Neuronal stem cell (in vitro differentiated cells): ENCODE measurements at regions not wholly inside any gene's neighbourhood (a gene's known extent, or its start where the extent isn't known, plus 50 kb on each side); places are given as distances from the start of the nearest gene placed in this dataset.
A peak's percentile ranks its signal among the peaks of the same experiment; 100 is the strongest.

Experiments used
- DNase-seq: peaks from one replicate; pipeline ENCODE4 v3.0.0-alpha.2; 2013; ENCODE audit warnings: low spot score
- H2AFZ ChIP-seq: one replicate; pipeline ENCODE4 v1.6.1; 2013; ENCODE audit warnings: mild to moderate bottlenecking, low read length, inconsistent platforms
- H2AK5ac ChIP-seq: 2 replicates; pipeline ENCODE4 v1.6.1; 2013; ENCODE audit warnings: low read depth, mild to moderate bottlenecking, inconsistent platforms, low read length, moderate library complexity, mixed read lengths
- H2BK120ac ChIP-seq: 2 replicates; pipeline ENCODE4 v1.6.1; 2013; ENCODE audit warnings: low read depth, mild to moderate bottlenecking, inconsistent platforms, low read length, moderate library complexity, mixed read lengths
- H2BK12ac ChIP-seq: one replicate; pipeline ENCODE4 v1.6.1; 2013; ENCODE audit warnings: low read length, inconsistent platforms
- H2BK15ac ChIP-seq: 2 replicates; pipeline ENCODE4 v1.6.1; 2013; ENCODE audit warnings: mild to moderate bottlenecking, low read length, inconsistent platforms, mixed read lengths
- H2BK5ac ChIP-seq: one replicate; pipeline ENCODE4 v1.6.1; 2013; ENCODE audit warnings: inconsistent platforms, mild to moderate bottlenecking, low read length, moderate library complexity
- H3K14ac ChIP-seq: one replicate; pipeline ENCODE4 v1.6.1; 2013; ENCODE audit warnings: low read length, inconsistent platforms
- H3K18ac ChIP-seq: 2 replicates; pipeline ENCODE4 v1.6.1; 2013; ENCODE audit warnings: low read length, inconsistent platforms
- H3K23ac ChIP-seq: 2 replicates; pipeline ENCODE4 v1.6.1; 2013; ENCODE audit warnings: low read depth, mild to moderate bottlenecking, mixed read lengths, low read length, inconsistent platforms; ENCODE audit not compliant: poor library complexity
- H3K27ac ChIP-seq: replicated peaks from 3 replicates; pipeline ENCODE4 v1.5.1; 2013; ENCODE audit warnings: low read length, inconsistent platforms
- H3K27me3 ChIP-seq, 3 experiments: 2 replicates each; pipeline ENCODE4 v1.6.1; 2013; ENCODE audit warnings: low read length in 3 of 3, mild to moderate bottlenecking in 2 of 3, inconsistent platforms in 1 of 3, low read depth in 1 of 3, mixed read lengths in 1 of 3, moderate library complexity in 1 of 3; ENCODE audit not compliant: control insufficient read depth in 3 of 3, insufficient read depth in 3 of 3
- H3K36me3 ChIP-seq, 2 donors: replicated peaks in 1 of 2; 2 replicates each; pipeline ENCODE4 v1.6.1; 2013; ENCODE audit warnings: low read length in 2 of 2; ENCODE audit not compliant: control insufficient read depth in 2 of 2, insufficient read depth in 2 of 2
- H3K4ac ChIP-seq: 2 replicates; pipeline ENCODE4 v1.6.1; 2013; ENCODE audit warnings: inconsistent platforms, mild to moderate bottlenecking, low read length, moderate library complexity
- H3K4me1 ChIP-seq, 2 donors: 1 replicate in 1 of 2; 2 replicates in 1 of 2; pipeline ENCODE4 v1.6.1; 2013; ENCODE audit warnings: low read length in 2 of 2, low read depth in 1 of 2; ENCODE audit not compliant: control insufficient read depth in 2 of 2, insufficient read depth in 1 of 2
- H3K4me2 ChIP-seq: one replicate; pipeline ENCODE4 v1.6.1; 2013; ENCODE audit warnings: mild to moderate bottlenecking, low read length, inconsistent platforms; ENCODE audit not compliant: insufficient read depth, poor library complexity, severe bottlenecking
- H3K4me3 ChIP-seq, 2 donors: 2 replicates each; pipeline ENCODE4 v1.5.1; 2013; ENCODE audit warnings: low read length in 2 of 2, mild to moderate bottlenecking in 2 of 2, inconsistent platforms in 1 of 2, moderate library complexity in 1 of 2
- H3K79me1 ChIP-seq: one replicate; pipeline ENCODE4 v1.6.1; 2013; ENCODE audit warnings: low read depth, mild to moderate bottlenecking, inconsistent platforms, low read length, moderate library complexity
- H3K9ac ChIP-seq: one replicate; pipeline ENCODE4 v1.6.1; 2013; ENCODE audit warnings: mild to moderate bottlenecking, low read depth, low read length, inconsistent platforms; ENCODE audit not compliant: poor library complexity
- H3K9me3 ChIP-seq, 2 donors: replicated peaks in 1 of 2; 2 replicates each; pipeline versions ENCODE3 to v1.6.1; 2013; ENCODE audit warnings: low read length in 2 of 2, mild to moderate bottlenecking in 2 of 2, inconsistent platforms in 1 of 2, low read depth in 1 of 2, mixed read lengths in 1 of 2, moderate library complexity in 1 of 2; ENCODE audit not compliant: control insufficient read depth in 2 of 2, insufficient read depth in 1 of 2
- H4K8ac ChIP-seq: one replicate; pipeline ENCODE4 v1.6.1; 2013; ENCODE audit warnings: low read depth, mild to moderate bottlenecking, inconsistent platforms, low read length, moderate library complexity
- H4K91ac ChIP-seq: one replicate; pipeline ENCODE4 v1.6.1; 2013; ENCODE audit warnings: low read length, low read depth, mild to moderate bottlenecking, inconsistent platforms; ENCODE audit not compliant: poor library complexity
- WGBS, 2 donors: extraction: QIAGEN DNeasy Blood & Tissue Kit; methylation state at CpG; one replicate each; pipeline ENCODE4 v1.1.7; 2013; ENCODE audit warnings: missing lambda C conversion rate in 2 of 2, mixed read lengths in 1 of 2; ENCODE audit not compliant: insufficient read length in 2 of 2, insufficient replicate concordance in 1 of 2; ENCODE audit errors: extremely low coverage in 2 of 2; 5-methylcytosine and 5-hydroxymethylcytosine counted together

DNA sequence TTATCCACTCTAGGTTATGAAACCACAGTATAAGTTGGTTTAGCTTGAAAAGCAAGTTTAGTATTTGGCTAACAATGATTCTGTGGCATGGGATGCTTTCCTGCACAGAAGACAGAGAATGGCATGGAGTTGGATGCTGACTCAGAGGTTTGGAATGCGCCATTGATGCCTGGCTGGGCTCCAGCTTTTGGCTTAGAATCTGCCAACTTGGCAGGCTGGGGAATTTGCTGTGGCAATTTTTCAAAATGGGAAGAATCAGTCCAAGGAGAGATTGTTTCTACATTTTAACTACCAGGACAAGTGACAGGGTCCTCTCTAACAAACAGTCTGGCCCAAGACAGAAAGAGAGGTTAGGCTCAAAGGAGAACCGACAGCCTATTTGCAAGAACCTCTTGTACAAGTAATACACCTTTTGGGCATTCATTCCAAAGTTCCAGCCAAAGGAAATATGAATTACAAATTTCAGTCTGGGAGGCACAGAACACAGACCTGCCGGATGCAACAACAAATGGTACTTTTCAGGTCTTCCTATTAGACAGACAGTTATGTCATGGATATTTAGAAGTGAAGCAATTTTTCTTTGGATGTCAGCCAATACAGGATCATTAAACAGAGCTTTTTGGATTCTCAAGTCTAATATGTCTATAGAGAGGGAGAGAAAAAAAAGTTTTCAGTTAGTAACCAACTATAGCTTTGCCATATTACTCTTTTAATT is 1027.7 kb downstream of the TMEM182 start:
- H3K27ac ChIP-seq, result peak overlapping the region; percentile 90
- WGBS, 2 donors, result no CpG with 5 or more reads among the region's 3 CpGs
- peak overlapping the region; percentile 37 for H2AFZ ChIP-seq
- no peak overlapping the region for H3K14ac ChIP-seq
- H3K36me3 ChIP-seq, result no peaks in the 10 kb centered on the region
- no peak overlapping the region for H4K91ac ChIP-seq
- H2BK120ac ChIP-seq, result no peak overlapping the region
- H3K4me1 ChIP-seq, result peaks cover 9 to 26% of the 10 kb centered on the region in 2 donors
- no peak overlapping the region for H3K18ac ChIP-seq
- H2BK15ac ChIP-seq, result no peak overlapping the region
- H4K8ac ChIP-seq, result no peak overlapping the region
- no peak overlapping the region for H3K4me3 ChIP-seq
- no peak overlapping the region for H3K23ac ChIP-seq
- H2AK5ac ChIP-seq, result no peak overlapping the region
- no peak overlapping the region for H2BK12ac ChIP-seq
- H3K4me2 ChIP-seq, result no peak overlapping the region
- H3K27me3 ChIP-seq, result no peaks in the 10 kb centered on the region
- no peak overlapping the region for H2BK5ac ChIP-seq
- no peak overlapping the region for H3K9ac ChIP-seq
- H3K79me1 ChIP-seq, result no peaks in the 10 kb centered on the region
- peak; percentile 88 for DNase-seq
- H3K4ac ChIP-seq, result no peak overlapping the region
- peaks cover 7 to 16% of the 10 kb centered on the region in 2 donors for H3K9me3 ChIP-seq

DNA sequence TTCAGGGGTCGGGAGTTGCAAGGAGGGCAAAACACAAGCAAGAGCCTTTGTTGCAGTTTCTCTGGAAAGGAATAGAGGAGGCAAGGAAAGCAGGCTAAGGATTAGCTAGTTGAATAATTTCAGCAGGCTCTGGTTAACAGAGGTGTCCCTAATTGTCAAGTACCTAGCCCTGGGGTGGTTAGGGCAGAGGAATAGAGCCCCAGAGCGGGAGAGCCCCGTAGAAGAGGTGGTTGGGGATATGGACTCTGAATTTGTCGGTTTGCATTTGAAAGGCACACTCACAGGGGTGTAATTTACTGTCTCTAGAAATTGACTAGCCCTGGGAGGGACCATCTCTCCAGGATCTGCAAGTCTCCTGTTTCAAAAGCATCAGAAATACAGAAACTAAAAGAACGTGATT is 1030.2 kb downstream of the TMEM182 start:
- Histone ChIP-seq H4K91ac (no peak overlapping the region), H3K36me3 (no peaks in the 10 kb centered on the region), H3K18ac (no peak overlapping the region), H3K4ac (no peak overlapping the region), H3K4me1 (peaks cover 5 to 16% of the 10 kb centered on the region in 2 donors), H2BK120ac (no peak overlapping the region), H2AFZ (no peak overlapping the region), H3K79me1 (no peaks in the 10 kb centered on the region), H3K9ac (no peak overlapping the region), H3K27ac (peak overlapping the region; percentile 30), H2BK15ac (no peak overlapping the region), H3K9me3 (peaks cover 9 to 16% of the 10 kb centered on the region in 2 donors), H2AK5ac (no peak overlapping the region), H2BK5ac (no peak overlapping the region), H3K4me3 (no peak overlapping the region), H3K23ac (no peak overlapping the region), H2BK12ac (no peak overlapping the region), H3K14ac (no peak overlapping the region), H3K4me2 (no peak overlapping the region), H3K27me3 (no peaks in the 10 kb centered on the region), H4K8ac (no peak overlapping the region)
- WGBS, 2 donors, result no CpG with 5 or more reads among the region's 5 CpGs
- no peak for DNase-seq

DNA sequence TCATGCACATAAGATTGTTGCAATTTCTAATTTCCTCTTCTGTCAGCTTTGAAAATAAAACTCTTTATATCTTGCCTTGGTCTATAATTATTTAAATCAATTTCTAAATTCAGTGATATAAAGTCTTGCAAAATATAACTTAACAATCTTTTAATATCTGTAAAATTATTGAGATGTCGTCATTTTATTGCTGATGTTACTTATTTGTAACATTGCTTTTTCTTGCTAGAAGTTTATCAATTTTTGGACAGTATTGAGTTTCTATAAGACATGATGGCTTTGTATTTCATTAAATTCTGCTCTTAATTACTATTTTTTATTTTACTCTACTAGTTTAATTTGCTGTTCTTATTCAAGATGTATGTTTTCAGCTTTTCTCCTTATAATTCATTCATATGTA is 1036.5 kb downstream of the TMEM182 start:
- Histone ChIP-seq H2BK15ac (no peak overlapping the region), H3K18ac (no peak overlapping the region), H3K4me3 (no peak overlapping the region), H3K36me3 (peaks cover 0 to 2% of the 10 kb centered on the region in 2 donors), H4K91ac (no peak overlapping the region), H3K9ac (no peak overlapping the region), H2AFZ (no peak overlapping the region), H2AK5ac (no peak overlapping the region), H3K14ac (no peak overlapping the region), H2BK12ac (no peak overlapping the region), H3K27me3 (no peaks in the 10 kb centered on the region), H3K79me1 (no peaks in the 10 kb centered on the region), H3K4ac (no peak overlapping the region), H3K9me3 (peaks cover 16 to 18% of the 10 kb centered on the region in 2 donors), H4K8ac (no peak overlapping the region), H3K4me1 (no peaks in the 10 kb centered on the region), H3K23ac (no peak overlapping the region), H2BK5ac (no peak overlapping the region), H3K4me2 (no peak overlapping the region), H3K27ac (no peak overlapping the region), H2BK120ac (no peak overlapping the region)
- WGBS, 2 donors, result no CpG with 5 or more reads among the region's 1 CpG
- no peak for DNase-seq

DNA sequence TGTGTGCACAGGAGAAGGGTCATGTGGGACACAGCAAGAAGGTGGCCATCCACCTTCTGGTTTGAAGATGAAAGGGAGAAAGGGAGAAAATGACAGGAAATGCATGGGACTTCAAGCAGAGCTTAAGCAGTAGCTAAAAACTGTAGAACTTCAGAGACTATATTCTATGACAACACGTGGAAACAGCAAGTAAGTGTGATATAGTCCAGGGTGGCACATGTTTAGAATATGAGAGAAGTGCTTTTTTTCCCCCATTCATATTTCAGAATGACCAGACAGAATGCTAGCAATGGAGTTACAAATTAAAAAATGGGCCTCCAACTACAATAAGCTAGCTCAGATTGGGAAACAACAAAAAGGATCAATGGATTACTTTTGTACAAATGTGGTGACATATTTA is 1042.2 kb downstream of the TMEM182 start:
- Histone ChIP-seq H3K4me3 (no peak overlapping the region), H3K4ac (no peak overlapping the region), H3K27ac (no peak overlapping the region), H3K36me3 (peaks cover 0 to 2% of the 10 kb centered on the region in 2 donors), H2BK5ac (no peak overlapping the region), H3K27me3 (no peaks in the 10 kb centered on the region), H3K9me3 (peaks cover 8 to 9% of the 10 kb centered on the region in 2 donors), H2BK15ac (no peak overlapping the region), H3K18ac (no peak overlapping the region), H4K91ac (no peak overlapping the region), H4K8ac (no peak overlapping the region), H3K9ac (no peak overlapping the region), H2BK12ac (no peak overlapping the region), H2AFZ (peak overlapping the region; percentile 18), H3K79me1 (no peaks in the 10 kb centered on the region), H3K23ac (no peak overlapping the region), H3K4me2 (no peak overlapping the region), H2BK120ac (no peak overlapping the region), H2AK5ac (no peak overlapping the region), H3K4me1 (peaks cover 2% of the 10 kb centered on the region in 2 donors), H3K14ac (no peak overlapping the region)
- DNase-seq, result no peak
- no CpG with 5 or more reads among the region's 1 CpG for WGBS, 2 donors
